Prostate gland (tissue), 2 donors: ENCODE measurements at regions not wholly inside any gene's neighbourhood (a gene's known extent, or its start where the extent isn't known, plus 50 kb on each side); places are given as distances from the start of the nearest gene placed in this dataset.

ENCODE experiments used
- CTCF ChIP-seq, 4 experiments: fragments of 200-600 bp in 2 of 4; fragments of 450-650 bp in 2 of 4; sonication (generic) in 2 of 4; IDR thresholded peaks; 1 replicate in 3 of 4; 2 replicates in 1 of 4; pipeline ENCODE4 v1.5.1; 2016 to 2019; ENCODE audit warnings: antibody characterized with exemption in 4 of 4, mild to moderate bottlenecking in 2 of 4, moderate library complexity in 2 of 4
- POLR2A ChIP-seq: fragments of 450-650 bp; IDR thresholded peaks from one replicate; pipeline ENCODE4 v1.6.1; 2016; ENCODE audit warnings: antibody characterized with exemption, mild to moderate bottlenecking
- POLR2AphosphoS5 ChIP-seq: sonication (generic); formaldehyde crosslinking; IDR thresholded peaks from one replicate; pipeline ENCODE4 v1.6.1; 2017; ENCODE audit warnings: antibody characterized with exemption

- TF ChIP-seq POLR2AphosphoS5 = no peak
- TF ChIP-seq CTCF (IDR thresholded peaks at IDR 0.05) = no peak
- TF ChIP-seq POLR2A = no peak
These were observed 55.0 kb downstream of the SOX4 start for GRCh38 chr6:21648475-21649050.
